PC-3 (cell line): ENCODE measurements at regions not wholly inside any gene's neighbourhood (a gene's known extent, or its start where the extent isn't known, plus 50 kb on each side); places are given as distances from the start of the nearest gene placed in this dataset.

ENCODE experiments used
- ATAC-seq: fragments of 200-7000 bp; cut with Tn5 transposase; 2 replicates; pipeline ENCODE4 v1.9.1; 2020; ENCODE audit warnings: mild to moderate bottlenecking, moderate library complexity
- BruUV-seq: library from RNA; stranded (reverse); fragments of 400-500 nt; replicated peaks from 2 replicates; lab custom pipeline; 2021; lab: Mats Ljungman, UMichigan
- CTCF ChIA-PET: fragments of 300-600 bp; sonication (Branson Sonifier 250); formaldehyde crosslinking; loops from one replicate; lab custom pipeline; 2022; ENCODE audit warnings: antibody characterized with exemption; lab: Charles Lee
- POLR2A ChIA-PET: fragments of 300-600 bp; sonication (Branson Sonifier 250); formaldehyde crosslinking; loops from one replicate; lab custom pipeline; 2022; ENCODE audit warnings: antibody characterized with exemption; ENCODE audit not compliant: unreplicated experiment; lab: Charles Lee
- DNase-seq: peaks from one replicate; pipeline ENCODE4 v3.0.0-alpha.2; 2015
- H2AFZ ChIP-seq: fragments of 300-600 bp; sonication (generic); 2 replicates; pipeline ENCODE4 v1.6.0; 2016; ENCODE audit warnings: antibody characterized with exemption, low read length
- H3F3A ChIP-seq: fragments of 300-600 bp; sonication (generic); one replicate; pipeline ENCODE4 v1.6.0; 2017; ENCODE audit warnings: antibody characterized with exemption, low read length, control low read depth, mild to moderate bottlenecking; ENCODE audit not compliant: unreplicated experiment
- H3K27ac ChIP-seq: fragments of 300-600 bp; sonication (generic); 2 replicates; pipeline ENCODE4 v1.5.1; 2016; ENCODE audit warnings: mild to moderate bottlenecking, low read length
- H3K27me3 ChIP-seq: fragments of 300-600 bp; sonication (generic); 2 replicates; pipeline ENCODE4 v1.6.1; 2016; ENCODE audit warnings: low read length, mixed read lengths
- H3K36me3 ChIP-seq: fragments of 300-600 bp; sonication (generic); 2 replicates; pipeline ENCODE4 v1.6.1; 2016; ENCODE audit warnings: low read depth, mixed run types, low read length, mixed read lengths
- H3K4me1 ChIP-seq: fragments of 300-600 bp; sonication (generic); 2 replicates; pipeline ENCODE4 v1.5.1; 2016; ENCODE audit warnings: low read length; ENCODE audit not compliant: insufficient read depth
- H3K4me2 ChIP-seq: fragments of 300-600 bp; sonication (generic); 2 replicates; pipeline ENCODE4 v1.6.0; 2016; ENCODE audit warnings: low read length
- H3K4me3 ChIP-seq: fragments of 300-600 bp; sonication (generic); 2 replicates; pipeline ENCODE4 v1.5.1; 2016; ENCODE audit warnings: mild to moderate bottlenecking, low read length, mixed read lengths
- H3K79me2 ChIP-seq: fragments of 300-600 bp; sonication (generic); 2 replicates; pipeline ENCODE4 v1.6.1; 2017; ENCODE audit warnings: low read length, mixed read lengths
- H3K9ac ChIP-seq: fragments of 300-600 bp; sonication (generic); 2 replicates; pipeline ENCODE4 v1.6.0; 2016; ENCODE audit warnings: mild to moderate bottlenecking, low read length
- H3K9me2 ChIP-seq: fragments of 300-600 bp; sonication (generic); replicated peaks from 2 replicates; pipeline ENCODE4 v1.6.1; 2016; ENCODE audit warnings: mixed run types, low read length, mixed read lengths
- H3K9me3 ChIP-seq: fragments of 300-600 bp; sonication (generic); 2 replicates; pipeline ENCODE4 v1.6.1; 2016; ENCODE audit warnings: low read length, mixed read lengths
- H4K20me1 ChIP-seq: fragments of 300-600 bp; sonication (generic); 2 replicates; pipeline ENCODE4 v1.6.1; 2016; ENCODE audit warnings: low read length, mixed read lengths
- EZH2 ChIP-seq: fragments of 300-600 bp; sonication (generic); IDR thresholded peaks from one replicate; pipeline ENCODE4 v1.6.1; 2017; ENCODE audit warnings: antibody characterized with exemption, mild to moderate bottlenecking, low read length; ENCODE audit not compliant: unreplicated experiment
- EZH2phosphoT487 ChIP-seq: fragments of 300-600 bp; sonication (generic); IDR thresholded peaks from 2 replicates; pipeline ENCODE4 v1.6.1; 2018; ENCODE audit warnings: mild to moderate bottlenecking, antibody characterized with exemption, low read length, borderline replicate concordance
- intact Hi-C: fragments of 100-400 bp; cut with micrococcal nuclease; formaldehyde crosslinking; loops from 2 replicates; pipeline ENCODE4 v1.9.0; 2023
- TF ChIP-seq, protein P1 (sequence below): fragments of 300-600 bp; sonication (generic); conservative IDR thresholded peaks from 2 replicates; pipeline ENCODE4 v1.5.1; 2017; ENCODE audit warnings: antibody characterized with exemption, low read depth, mild to moderate bottlenecking, low read length

- Histone ChIP-seq H2AFZ (no peak overlapping the region), H3K9ac (no peak overlapping the region), H3K4me2 (no peak overlapping the region), H3K27me3 (no peaks in the 10 kb centered on the region), H3K36me3 (no peaks in the 10 kb centered on the region), H3K4me1 (no peaks in the 10 kb centered on the region), H3K4me3 (no peak overlapping the region), H3K27ac (no peak overlapping the region), H3K9me2 (no peaks in the 10 kb centered on the region), H3F3A (no peaks in the 10 kb centered on the region), H3K79me2 (no peaks in the 10 kb centered on the region), H4K20me1 (no peaks in the 10 kb centered on the region), H3K9me3 (no peaks in the 10 kb centered on the region)
- no peak for DNase-seq
- no TSS peak for BruUV-seq
- ChIA-PET POLR2A (no interaction called here), CTCF (no interaction called here)
- intact Hi-C loops: no loop called here
- TF ChIP-seq EZH2phosphoT487: no peak
- TF ChIP-seq, protein P1, sequence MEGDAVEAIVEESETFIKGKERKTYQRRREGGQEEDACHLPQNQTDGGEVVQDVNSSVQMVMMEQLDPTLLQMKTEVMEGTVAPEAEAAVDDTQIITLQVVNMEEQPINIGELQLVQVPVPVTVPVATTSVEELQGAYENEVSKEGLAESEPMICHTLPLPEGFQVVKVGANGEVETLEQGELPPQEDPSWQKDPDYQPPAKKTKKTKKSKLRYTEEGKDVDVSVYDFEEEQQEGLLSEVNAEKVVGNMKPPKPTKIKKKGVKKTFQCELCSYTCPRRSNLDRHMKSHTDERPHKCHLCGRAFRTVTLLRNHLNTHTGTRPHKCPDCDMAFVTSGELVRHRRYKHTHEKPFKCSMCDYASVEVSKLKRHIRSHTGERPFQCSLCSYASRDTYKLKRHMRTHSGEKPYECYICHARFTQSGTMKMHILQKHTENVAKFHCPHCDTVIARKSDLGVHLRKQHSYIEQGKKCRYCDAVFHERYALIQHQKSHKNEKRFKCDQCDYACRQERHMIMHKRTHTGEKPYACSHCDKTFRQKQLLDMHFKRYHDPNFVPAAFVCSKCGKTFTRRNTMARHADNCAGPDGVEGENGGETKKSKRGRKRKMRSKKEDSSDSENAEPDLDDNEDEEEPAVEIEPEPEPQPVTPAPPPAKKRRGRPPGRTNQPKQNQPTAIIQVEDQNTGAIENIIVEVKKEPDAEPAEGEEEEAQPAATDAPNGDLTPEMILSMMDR: no peak
- TF ChIP-seq EZH2: no peak
- no peak for ATAC-seq
These were observed 138.4 kb upstream of the NALF2 start for GRCh38 chrX:69365755-69366154.

GRCh38 chrX:69365349-69365748 lies 138.8 kb upstream of the NALF2 start:
- H3K4me1 ChIP-seq: no peaks in the 10 kb centered on the region
- no peaks in the 10 kb centered on the region for H3K9me3 ChIP-seq
- no peak overlapping the region for H2AFZ ChIP-seq
- ATAC-seq (no peak), DNase-seq (no peak)
- intact Hi-C loops: no loop called here
- H3K9ac ChIP-seq: no peak overlapping the region
- BruUV-seq: no TSS peak
- H3K4me3 ChIP-seq: no peak overlapping the region
- no peaks in the 10 kb centered on the region for H3F3A ChIP-seq
- no peak overlapping the region for H3K4me2 ChIP-seq
- CTCF ChIA-PET: no interaction called here
- no peaks in the 10 kb centered on the region for H3K9me2 ChIP-seq
- no peaks in the 10 kb centered on the region for H4K20me1 ChIP-seq
- no peak overlapping the region for H3K27ac ChIP-seq
- POLR2A ChIA-PET: no interaction called here
- H3K36me3 ChIP-seq: no peaks in the 10 kb centered on the region
- H3K79me2 ChIP-seq: no peaks in the 10 kb centered on the region
- no peaks in the 10 kb centered on the region for H3K27me3 ChIP-seq
- TF ChIP-seq EZH2 (no peak), EZH2phosphoT487 (no peak)
- TF ChIP-seq, protein P1: no peak

GRCh38 chrX:69362856-69363255 lies 141.3 kb upstream of the NALF2 start:
- Histone ChIP-seq H3K79me2 (no peaks in the 10 kb centered on the region), H3K9ac (no peak overlapping the region), H3F3A (no peaks in the 10 kb centered on the region), H3K4me2 (no peak overlapping the region), H3K27ac (no peak overlapping the region), H3K9me3 (no peaks in the 10 kb centered on the region), H4K20me1 (no peaks in the 10 kb centered on the region), H3K4me3 (no peak overlapping the region), H3K36me3 (no peaks in the 10 kb centered on the region), H3K4me1 (no peaks in the 10 kb centered on the region), H3K27me3 (no peaks in the 10 kb centered on the region), H3K9me2 (no peaks in the 10 kb centered on the region), H2AFZ (no peak overlapping the region)
- no peak for TF ChIP-seq EZH2phosphoT487
- TF ChIP-seq EZH2: no peak
- TF ChIP-seq, protein P1: no peak
- CTCF ChIA-PET: no interaction called here
- intact Hi-C loops: no loop called here
- no peak for DNase-seq
- no TSS peak for BruUV-seq
- ATAC-seq: no peak
- POLR2A ChIA-PET: no interaction called here
